ENCODE measurements at regions not wholly inside any gene's neighbourhood (a gene's known extent, or its start where the extent isn't known, plus 50 kb on each side); places are given as distances from the start of the nearest gene placed in this dataset.

GRCh38 chr15:89421219-89421618 is 75.2 kb downstream of the RHCG start:
- DNase-seq, result no peak

GRCh38 chr15:89419370-89419984 is 76.9 kb downstream of the RHCG start:
- peak; percentile 70 for DNase-seq

GRCh38 chr15:89417206-89417725 is 79.1 kb downstream of the RHCG start:
- no peak for DNase-seq

- peak; percentile 64 for DNase-seq
Measured at GRCh38 chr15:89416339-89417183, 79.8 kb downstream of the RHCG start.

GRCh38 chr15:89414571-89414970 is 79.9 kb upstream of the POLG start:
- DNase-seq, result no peak

GRCh38 chr15:89413877-89414276 is 79.3 kb upstream of the POLG start:
- no peak for DNase-seq

GRCh38 chr15:89412905-89413411 is 78.3 kb upstream of the POLG start:
- no peak for DNase-seq

GRCh38 chr15:89410039-89410435 is 75.4 kb upstream of the POLG start:
- no peak for DNase-seq

GRCh38 chr15:89409184-89410038 is 74.8 kb upstream of the POLG start:
- no peak for DNase-seq

GRCh38 chr15:89408372-89409183 is 74.0 kb upstream of the POLG start:
- DNase-seq, result no peak

- DNase-seq, result no peak
Measured at GRCh38 chr15:89406940-89407607, 72.5 kb upstream of the POLG start.

- DNase-seq, result no peak
Measured at GRCh38 chr15:89406218-89406939, 71.8 kb upstream of the POLG start.

- no peak for DNase-seq
Measured at GRCh38 chr15:89405494-89405893, 70.9 kb upstream of the POLG start.

GRCh38 chr15:89404023-89404422 is 69.4 kb upstream of the POLG start:
- DNase-seq, result no peak

- DNase-seq, result no peak
Measured at GRCh38 chr15:89402518-89402805, 67.8 kb upstream of the POLG start.

- no peak for DNase-seq
Measured at GRCh38 chr15:89401631-89402517, 67.2 kb upstream of the POLG start.

- DNase-seq, result no peak
Measured at GRCh38 chr15:89400782-89401545, 66.3 kb upstream of the POLG start.

GRCh38 chr15:89400116-89400781 is 65.6 kb upstream of the POLG start:
- DNase-seq, result no peak
